ENCODE measurements at regions not wholly inside any gene's neighbourhood (a gene's known extent, or its start where the extent isn't known, plus 50 kb on each side); places are given as distances from the start of the nearest gene placed in this dataset.

DNA sequence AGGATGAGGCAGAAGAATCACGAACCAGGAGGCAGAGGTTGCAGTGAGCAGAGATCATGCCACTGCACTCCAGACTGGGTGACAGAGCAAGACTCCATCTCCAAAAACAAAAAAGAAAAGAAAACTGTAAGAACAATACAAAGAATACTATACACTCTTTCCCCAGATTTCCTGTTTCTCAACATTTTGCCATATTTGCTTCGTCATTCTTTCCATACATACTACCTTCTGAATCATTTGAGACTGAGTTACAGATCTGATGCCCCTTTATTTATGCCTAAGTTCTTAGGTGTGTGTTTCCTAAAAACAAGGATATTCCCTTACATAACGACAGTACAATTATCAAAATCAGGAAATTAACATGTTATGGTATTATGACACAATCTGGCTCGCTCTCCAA is 168.4 kb upstream of the CELF2 start:
- Histone ChIP-seq H3K4me1 (ENCODE audit: insufficient read depth) (peaks cover 5% of the 10 kb centered on the region), H3K27ac (no peak overlapping the region), H3K4me3 (no peak overlapping the region), H3K27me3 (no peaks in the 10 kb centered on the region), H3K9me3 (no peaks in the 10 kb centered on the region), H3K36me3 (no peaks in the 10 kb centered on the region)
- intact Hi-C loops (cut with DNase I) = no loop called here
- DNase-seq = no peak
- TF ChIP-seq, protein P1, sequence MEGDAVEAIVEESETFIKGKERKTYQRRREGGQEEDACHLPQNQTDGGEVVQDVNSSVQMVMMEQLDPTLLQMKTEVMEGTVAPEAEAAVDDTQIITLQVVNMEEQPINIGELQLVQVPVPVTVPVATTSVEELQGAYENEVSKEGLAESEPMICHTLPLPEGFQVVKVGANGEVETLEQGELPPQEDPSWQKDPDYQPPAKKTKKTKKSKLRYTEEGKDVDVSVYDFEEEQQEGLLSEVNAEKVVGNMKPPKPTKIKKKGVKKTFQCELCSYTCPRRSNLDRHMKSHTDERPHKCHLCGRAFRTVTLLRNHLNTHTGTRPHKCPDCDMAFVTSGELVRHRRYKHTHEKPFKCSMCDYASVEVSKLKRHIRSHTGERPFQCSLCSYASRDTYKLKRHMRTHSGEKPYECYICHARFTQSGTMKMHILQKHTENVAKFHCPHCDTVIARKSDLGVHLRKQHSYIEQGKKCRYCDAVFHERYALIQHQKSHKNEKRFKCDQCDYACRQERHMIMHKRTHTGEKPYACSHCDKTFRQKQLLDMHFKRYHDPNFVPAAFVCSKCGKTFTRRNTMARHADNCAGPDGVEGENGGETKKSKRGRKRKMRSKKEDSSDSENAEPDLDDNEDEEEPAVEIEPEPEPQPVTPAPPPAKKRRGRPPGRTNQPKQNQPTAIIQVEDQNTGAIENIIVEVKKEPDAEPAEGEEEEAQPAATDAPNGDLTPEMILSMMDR (IDR thresholded peaks at IDR 0.05) = no peak
- TF ChIP-seq POLR2A (IDR thresholded peaks at IDR 0.05) = no peak
- TF ChIP-seq EP300 (IDR thresholded peaks at IDR 0.05) = no peak
- WGBS, 3 donors = 92 to 98% (median 96%) methylated on average over 4 of the region's 4 CpGs

DNA sequence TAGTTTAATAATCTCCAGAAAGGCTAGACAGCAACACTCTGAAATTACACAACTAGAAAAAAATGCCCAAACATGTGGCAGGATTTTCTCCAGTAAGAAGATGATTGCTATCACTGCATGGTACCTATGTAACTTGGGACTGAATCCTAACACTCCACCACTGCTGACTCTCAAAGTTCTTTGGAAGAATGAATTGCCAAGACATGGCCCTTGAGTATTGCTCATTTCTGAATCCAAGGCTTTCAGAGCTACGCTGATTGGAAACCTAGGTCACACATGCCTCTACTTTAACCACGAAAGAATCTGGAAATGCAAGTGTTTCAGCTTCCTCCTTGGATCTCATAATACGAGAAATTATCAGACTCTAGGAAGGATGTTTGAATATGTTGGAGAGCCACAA is 167.5 kb upstream of the CELF2 start:
- TF ChIP-seq EP300 (IDR thresholded peaks at IDR 0.05) (no peak), POLR2A (IDR thresholded peaks at IDR 0.05) (no peak)
- TF ChIP-seq, protein P1 (IDR thresholded peaks at IDR 0.05) = no peak
- WGBS, 3 donors = 58 to 69% (median 64%) methylated on average over 3 of the region's 3 CpGs
- Histone ChIP-seq H3K4me1 (ENCODE audit: insufficient read depth) (peaks cover 5% of the 10 kb centered on the region), H3K27ac (no peak overlapping the region), H3K9me3 (no peaks in the 10 kb centered on the region), H3K4me3 (no peak overlapping the region), H3K36me3 (no peaks in the 10 kb centered on the region), H3K27me3 (no peaks in the 10 kb centered on the region)
- intact Hi-C loops (cut with DNase I) = no loop called here
- no peak for DNase-seq

- TF ChIP-seq EP300 (IDR thresholded peaks at IDR 0.05) = no peak
- TF ChIP-seq, protein P1 (IDR thresholded peaks at IDR 0.05) = no peak
- no peak for TF ChIP-seq POLR2A (IDR thresholded peaks at IDR 0.05)
- peaks cover 3% of the 10 kb centered on the region for H3K4me1 ChIP-seq (ENCODE audit: insufficient read depth)
- H3K9me3 ChIP-seq = no peaks in the 10 kb centered on the region
- no peaks in the 10 kb centered on the region for H3K27me3 ChIP-seq
- no peak overlapping the region for H3K4me3 ChIP-seq
- no peak for DNase-seq
- H3K27ac ChIP-seq = no peak overlapping the region
- intact Hi-C loops (cut with DNase I) = no loop called here
- no peaks in the 10 kb centered on the region for H3K36me3 ChIP-seq
- 87 to 91% (median 89%) methylated on average over 4 of the region's 4 CpGs for WGBS, 3 donors
Observed at GRCh38 chr10:10852464-10852863, 165.2 kb upstream of the CELF2 start.

DNA sequence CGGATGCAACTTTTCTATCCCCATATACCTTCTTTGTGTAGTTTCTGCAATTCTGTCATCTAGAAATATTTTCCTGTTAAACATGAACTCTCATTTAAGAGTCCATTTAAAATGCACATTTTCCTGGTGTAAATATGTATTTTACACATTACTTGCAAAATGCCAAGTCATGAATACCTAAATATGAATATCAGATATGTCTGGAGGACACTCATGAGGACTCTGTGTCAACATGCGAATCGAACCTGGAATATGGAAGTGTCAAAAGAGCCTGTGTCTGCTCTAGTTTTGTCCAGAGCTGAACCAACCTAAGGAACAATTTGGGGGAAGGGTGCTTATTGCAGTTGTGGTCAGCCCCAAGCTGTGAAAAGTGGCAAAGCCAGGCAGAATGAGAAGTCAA is 163.7 kb upstream of the CELF2 start:
- intact Hi-C loops (cut with DNase I) = no loop called here
- no peak overlapping the region for H3K27ac ChIP-seq
- H3K36me3 ChIP-seq = no peaks in the 10 kb centered on the region
- TF ChIP-seq, protein P1 (IDR thresholded peaks at IDR 0.05) = no peak
- no peak for TF ChIP-seq POLR2A (IDR thresholded peaks at IDR 0.05)
- no peak for TF ChIP-seq EP300 (IDR thresholded peaks at IDR 0.05)
- WGBS, 3 donors = 92 to 95% (median 92%) methylated on average over 3 of the region's 3 CpGs
- peaks cover 3% of the 10 kb centered on the region for H3K4me1 ChIP-seq (ENCODE audit: insufficient read depth)
- H3K9me3 ChIP-seq = no peaks in the 10 kb centered on the region
- no peaks in the 10 kb centered on the region for H3K27me3 ChIP-seq
- no peak overlapping the region for H3K4me3 ChIP-seq
- no peak for DNase-seq

GRCh38 chr10:10854725-10855124 is 162.9 kb upstream of the CELF2 start:
- no peak overlapping the region for H3K4me3 ChIP-seq
- intact Hi-C loops (cut with DNase I) = no loop called here

More at GRCh38 chr10:10854725-10855124, 162.9 kb upstream of the CELF2 start:
- DNase-seq = no peak
- Histone ChIP-seq H3K27ac (no peak overlapping the region), H3K36me3 (no peaks in the 10 kb centered on the region), H3K27me3 (no peaks in the 10 kb centered on the region), H3K9me3 (no peaks in the 10 kb centered on the region), H3K4me1 (ENCODE audit: insufficient read depth) (peaks cover 3% of the 10 kb centered on the region)
- 88 to 96% (median 94%) methylated on average over 4 of the region's 4 CpGs for WGBS, 3 donors
- TF ChIP-seq, protein P1 (IDR thresholded peaks at IDR 0.05) = no peak
- TF ChIP-seq POLR2A (IDR thresholded peaks at IDR 0.05) (no peak), EP300 (IDR thresholded peaks at IDR 0.05) (no peak)
